ENCODE measurements at regions not wholly inside any gene's neighbourhood (a gene's known extent, or its start where the extent isn't known, plus 50 kb on each side); places are given as distances from the start of the nearest gene placed in this dataset.
"Not testable (repeated sequence)": the region's sequence is repeated elsewhere in the genome, so short reads cannot be mapped to it uniquely, and the experiment has no call there.

- TF ChIP-seq CTCF (conservative IDR thresholded peaks at IDR 0.05; ENCODE audit: low read depth, low read length), result no peak
- DNase-seq (ENCODE audit: low read depth), result no peak
- H3K4me3 ChIP-seq (ENCODE audit: low read length), result no peak overlapping the region
Measured at GRCh38 chr2:217599906-217600305, 402.9 kb downstream of the TNS1 start.

DNA sequence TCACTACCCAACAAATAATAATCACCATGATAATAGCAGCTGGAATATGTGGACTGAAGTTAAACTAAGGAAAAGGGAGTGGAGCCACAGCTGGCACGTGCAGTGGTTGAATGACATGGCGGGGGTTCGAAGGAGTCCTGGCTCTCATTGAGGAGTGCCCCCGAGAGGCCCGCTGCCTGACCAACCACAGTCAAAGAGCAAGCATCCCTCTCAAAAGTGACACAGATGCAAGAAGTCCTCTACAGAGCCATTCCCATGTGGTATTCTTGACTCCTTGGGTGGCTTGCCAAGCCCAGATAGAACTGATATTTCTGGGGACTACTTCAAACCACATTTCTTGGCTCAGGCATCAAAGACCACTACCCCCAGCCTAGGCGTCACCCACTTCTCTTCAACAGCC lies 405.1 kb downstream of the TNS1 start:
- no peak for DNase-seq (ENCODE audit: low read depth)
- TF ChIP-seq CTCF (conservative IDR thresholded peaks at IDR 0.05; ENCODE audit: low read depth, low read length), result no peak
- no peak overlapping the region for H3K4me3 ChIP-seq (ENCODE audit: low read length)

DNA sequence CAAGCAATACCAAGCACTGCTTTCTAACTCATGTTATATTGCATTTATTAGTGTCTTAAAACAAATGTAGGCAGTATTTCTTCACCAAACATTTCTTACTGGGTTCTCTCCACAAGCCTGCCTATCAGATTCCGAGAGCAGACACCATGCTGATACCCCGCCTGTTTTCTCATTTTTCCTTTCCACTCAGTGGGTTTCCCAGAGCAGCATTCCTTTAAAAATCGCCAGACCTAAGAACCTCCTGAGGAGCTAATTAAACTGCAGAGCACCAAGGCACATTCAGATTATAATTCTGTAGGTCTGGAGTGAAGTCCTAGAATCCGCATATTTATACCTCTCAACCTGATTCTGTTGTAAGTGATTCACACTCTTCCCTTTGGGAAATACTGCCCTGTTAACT lies 405.6 kb downstream of the TNS1 start:
- no peak overlapping the region for H3K4me3 ChIP-seq (ENCODE audit: low read length)
- TF ChIP-seq CTCF (conservative IDR thresholded peaks at IDR 0.05; ENCODE audit: low read depth, low read length), result no peak
- no peak for DNase-seq (ENCODE audit: low read depth)

GRCh38 chr2:217593732-217594131 lies 409.1 kb downstream of the TNS1 start:
- no peak for DNase-seq (ENCODE audit: low read depth)
- no peak overlapping the region for H3K4me3 ChIP-seq (ENCODE audit: low read length)
- TF ChIP-seq CTCF (conservative IDR thresholded peaks at IDR 0.05; ENCODE audit: low read depth, low read length), result no peak

- no peak for DNase-seq (ENCODE audit: low read depth)
- H3K4me3 ChIP-seq (ENCODE audit: low read length), result no peak overlapping the region
- no peak for TF ChIP-seq CTCF (conservative IDR thresholded peaks at IDR 0.05; ENCODE audit: low read depth, low read length)
Measured at GRCh38 chr2:217588266-217588665, 414.5 kb downstream of the TNS1 start.

DNA sequence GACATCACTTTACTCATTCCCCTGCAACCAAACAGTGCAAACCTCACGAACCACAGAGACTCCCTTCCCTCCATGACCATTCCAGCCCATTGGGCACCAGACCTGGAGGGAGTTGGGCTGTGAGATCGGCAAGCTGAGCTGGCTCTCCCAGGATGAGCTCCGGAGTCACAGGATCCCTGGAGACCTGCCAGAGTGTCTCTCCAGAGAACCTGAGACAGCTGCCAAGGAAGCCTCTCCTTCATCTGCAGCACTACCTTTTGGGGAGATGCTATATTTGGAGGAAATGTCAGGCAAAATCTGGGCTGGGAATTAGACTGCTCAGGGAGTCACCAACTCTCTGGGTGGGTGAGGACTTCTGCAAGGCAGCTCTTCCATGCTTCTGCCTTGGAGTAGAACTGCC lies 417.4 kb downstream of the TNS1 start:
- no peak for TF ChIP-seq CTCF (conservative IDR thresholded peaks at IDR 0.05; ENCODE audit: low read depth, low read length)

GRCh38 chr2:217580407-217580806 lies 422.4 kb downstream of the TNS1 start:
- DNase-seq (ENCODE audit: low read depth); H3K4me3 ChIP-seq (ENCODE audit: low read length): not testable (repeated sequence)

More for the DNA sequence above, 417.4 kb downstream of the TNS1 start:
- DNase-seq (ENCODE audit: low read depth), result no peak
- H3K4me3 ChIP-seq (ENCODE audit: low read length), result no peak overlapping the region

- no peak overlapping the region for H3K4me3 ChIP-seq (ENCODE audit: low read length)
- DNase-seq (ENCODE audit: low read depth), result peak; percentile 6
- TF ChIP-seq CTCF (conservative IDR thresholded peaks at IDR 0.05; ENCODE audit: low read depth, low read length), result no peak
Measured at GRCh38 chr2:217573571-217573970, 429.2 kb downstream of the TNS1 start.

Data from retinal pigment epithelial cell (primary cell).